SK-N-SH (cell line): ENCODE measurements at regions not wholly inside any gene's neighbourhood (a gene's known extent, or its start where the extent isn't known, plus 50 kb on each side); places are given as distances from the start of the nearest gene placed in this dataset.

Experiments
- CTCF ChIA-PET: fragments of 300-600, 350-600 bp; formaldehyde crosslinking; extraction: SDS; loops from one replicate; lab custom pipeline; 2021; lab: Yijun Ruan, JAX
- POLR2A ChIA-PET: fragments of 350-600 bp; sonication (Branson Sonifier 250); formaldehyde crosslinking; extraction: SDS; loops from one replicate; lab custom pipeline; 2020; ENCODE audit warnings: antibody characterized with exemption, inconsistent platforms; lab: Yijun Ruan, JAX
- DNase-seq: peaks from one replicate; pipeline ENCODE4 v3.0.0; 2012
- H2AFZ ChIP-seq: fragments of 200-600 bp; sonication (generic); 2 replicates; pipeline ENCODE4 v1.8.1; 2016; ENCODE audit warnings: antibody characterized with exemption, mild to moderate bottlenecking, low read depth
- H3F3A ChIP-seq: fragments of 200-600 bp; sonication (generic); replicated peaks from 2 replicates; pipeline ENCODE3; 2016; ENCODE audit warnings: antibody characterized with exemption, mild to moderate bottlenecking; ENCODE audit not compliant: insufficient read depth
- H3K27ac ChIP-seq, 2 experiments: fragments of 200-500 bp in 1 of 2; fragments of 200-600 bp in 1 of 2; sonication (Bioruptor generic) in 1 of 2; sonication (generic), shearing (Covaris generic) in 1 of 2; 2 replicates each; pipeline versions ENCODE4 v1.5.1 to v1.6.1; 2014 to 2016; ENCODE audit warnings: low read depth in 2 of 2, inconsistent platforms in 1 of 2, low read length in 1 of 2, mild to moderate bottlenecking in 1 of 2, mixed read lengths in 1 of 2
- H3K27me3 ChIP-seq: fragments of 200-600 bp; sonication (generic), shearing (Covaris generic); 2 replicates; pipeline ENCODE4 v1.6.1; 2016; ENCODE audit warnings: mixed run types; ENCODE audit not compliant: insufficient read depth
- H3K36me3 ChIP-seq, 2 experiments: fragments of 200-500 bp in 1 of 2; fragments of 200-600 bp in 1 of 2; sonication (Bioruptor generic) in 1 of 2; sonication (generic) in 1 of 2; replicated peaks in 1 of 2; 2 replicates each; pipeline versions ENCODE3 to v1.5.1; 2014 to 2016; ENCODE audit warnings: low read length in 1 of 2, mild to moderate bottlenecking in 1 of 2; ENCODE audit not compliant: insufficient read depth in 2 of 2, control insufficient read depth in 1 of 2
- H3K4me1 ChIP-seq, 2 experiments: fragments of 200-500 bp in 1 of 2; fragments of 200-600 bp in 1 of 2; sonication (Bioruptor generic) in 1 of 2; sonication (generic), shearing (Covaris generic) in 1 of 2; 2 replicates each; pipeline versions ENCODE4 v1.5.1 to v1.6.1; 2014 to 2016; ENCODE audit warnings: low read depth in 1 of 2, low read length in 1 of 2, mixed run types in 1 of 2; ENCODE audit not compliant: insufficient read depth in 2 of 2, control insufficient read depth in 1 of 2
- H3K4me2 ChIP-seq: fragments of 200-600 bp; sonication (generic), shearing (Covaris generic); 2 replicates; pipeline ENCODE4 v1.6.1; 2017; ENCODE audit warnings: mixed run types
- H3K4me3 ChIP-seq, 2 experiments: fragments of 200-500 bp in 1 of 2; fragments of 200-600 bp in 1 of 2; sonication (Bioruptor generic) in 1 of 2; sonication (generic), shearing (Covaris generic) in 1 of 2; 2 replicates each; pipeline versions ENCODE4 v1.5.1 to v1.8.1; 2014 to 2016; ENCODE audit warnings: low read depth in 2 of 2, inconsistent platforms in 1 of 2, low read length in 1 of 2, mild to moderate bottlenecking in 1 of 2, mixed read lengths in 1 of 2, moderate library complexity in 1 of 2
- H3K79me2 ChIP-seq: fragments of 200-600 bp; sonication (generic); 2 replicates; pipeline ENCODE4 v1.8.1; 2017; ENCODE audit warnings: mild to moderate bottlenecking; ENCODE audit not compliant: insufficient read depth
- H3K9ac ChIP-seq: fragments of 200-600 bp; sonication (generic); 2 replicates; pipeline ENCODE4 v1.6.1; 2017; ENCODE audit warnings: mixed run types
- H3K9me2 ChIP-seq: fragments of 200-600 bp; sonication (generic); 2 replicates; pipeline ENCODE4 v1.6.1; 2017; ENCODE audit warnings: mixed run types
- H3K9me3 ChIP-seq: fragments of 200-600 bp; sonication (generic); 2 replicates; pipeline ENCODE4 v1.6.1; 2017; ENCODE audit warnings: mixed run types, mild to moderate bottlenecking, moderate library complexity
- H4K20me1 ChIP-seq: fragments of 200-600 bp; sonication (generic); 2 replicates; pipeline ENCODE4 v1.6.1; 2017; ENCODE audit warnings: mild to moderate bottlenecking, mixed run types; ENCODE audit not compliant: insufficient read depth
- CHD2 ChIP-seq: fragments of 150-350 bp; IDR thresholded peaks from 2 replicates; pipeline ENCODE4 v1.6.1; 2018; ENCODE audit warnings: low read length; ENCODE audit not compliant: partially characterized antibody
- EP300 ChIP-seq, 2 experiments: IDR thresholded peaks; 2 replicates each; pipeline versions ENCODE4 v1.4.0 to v1.6.1; 2012; ENCODE audit warnings: borderline replicate concordance in 1 of 2, low read depth in 1 of 2, low read length in 1 of 2
- EZH2phosphoT487 ChIP-seq: fragments of 200-600 bp; sonication (generic); IDR thresholded peaks from 2 replicates; pipeline ENCODE4 v1.6.1; 2017; ENCODE audit warnings: low read depth, mixed run types, mild to moderate bottlenecking, antibody characterized with exemption, moderate library complexity, borderline replicate concordance
- FOSL2 ChIP-seq: IDR thresholded peaks from 2 replicates; pipeline ENCODE4 v1.4.0; 2012; ENCODE audit warnings: low read depth, mild to moderate bottlenecking, moderate library complexity, borderline replicate concordance
- GATA2 ChIP-seq: sonication (generic); formaldehyde crosslinking; IDR thresholded peaks from 2 replicates; pipeline ENCODE4 v1.5.0; 2020; ENCODE audit warnings: mild to moderate bottlenecking, missing genetic modification reagents
- MXI1 ChIP-seq: IDR thresholded peaks from 2 replicates; pipeline ENCODE4 v1.6.1; 2012; ENCODE audit warnings: mild to moderate bottlenecking, low read depth, low read length, improper control_type of control experiment
- NRF1 ChIP-seq: IDR thresholded peaks from 2 replicates; pipeline ENCODE4 v1.6.1; 2012; ENCODE audit warnings: low read depth, mild to moderate bottlenecking, low read length
- RAD21 ChIP-seq: IDR thresholded peaks from 2 replicates; pipeline ENCODE4 v1.6.1; 2012; ENCODE audit warnings: mild to moderate bottlenecking, low read length
- SMC3 ChIP-seq: IDR thresholded peaks from 2 replicates; pipeline ENCODE4 v1.6.1; 2012; ENCODE audit warnings: low read depth, low read length, improper control_type of control experiment
- TAF1 ChIP-seq: IDR thresholded peaks from 2 replicates; pipeline ENCODE4 v1.6.1; 2012; ENCODE audit warnings: low read depth, mild to moderate bottlenecking, low read length, moderate library complexity, borderline replicate concordance
- WGBS: methylation state at CpG from one replicate; pipeline ENCODE4 v1.1.6; 2017; ENCODE audit warnings: low lambda C conversion rate; 5-methylcytosine and 5-hydroxymethylcytosine counted together

DNA sequence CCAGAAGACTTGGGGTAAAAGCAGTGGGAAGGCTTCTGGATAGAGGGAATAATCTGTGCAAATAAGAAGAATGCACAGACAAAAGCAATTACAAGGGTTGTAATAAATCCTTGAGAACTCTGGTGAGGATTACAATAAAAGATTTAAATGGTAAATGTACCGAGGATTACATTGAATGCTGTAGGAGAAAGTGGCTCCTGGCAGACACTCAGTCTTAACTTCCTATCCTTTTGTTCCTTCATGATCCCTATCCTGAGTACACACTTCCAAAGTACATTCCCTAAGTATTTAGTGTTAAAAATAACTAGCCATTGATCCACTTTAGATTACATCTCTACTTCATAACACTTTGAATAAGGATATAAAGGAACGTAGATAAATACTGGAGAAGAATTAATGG lies 205.4 kb downstream of the SPATA18 start:
- TF ChIP-seq TAF1 (no peak), EZH2phosphoT487 (no peak), NRF1 (no peak), MXI1 (no peak), SMC3 (no peak), GATA2 (CRISPR knock-in tag) (no peak), FOSL2 (no peak), RAD21 (no peak)
- Histone ChIP-seq H3K79me2 (no peaks in the 10 kb centered on the region), H2AFZ (no peak overlapping the region), H3K27ac (no peak overlapping the region), H3K4me1 (peaks cover 0 to 30% of the 10 kb centered on the region in 2 experiments; a peak in 2 of 4 replicates), H3K27me3 (no peaks in the 10 kb centered on the region), H3K4me2 (no peak overlapping the region), H3K9me3 (no peaks in the 10 kb centered on the region), H4K20me1 (no peaks in the 10 kb centered on the region), H3K9ac (no peak overlapping the region), H3F3A (no peaks in the 10 kb centered on the region), H3K36me3 (no peaks in the 10 kb centered on the region), H3K4me3 (no peak overlapping the region), H3K9me2 (no peaks in the 10 kb centered on the region)
- WGBS, result 50% methylated on average over 2 of the region's 2 CpGs
- ChIA-PET CTCF (interaction anchor here (0.6 to 0.9 kb wide), 2 partner anchors 11 to 115 kb away, joined by 3 to 4 read pairs; no protein-coding TSS in a partner anchor), POLR2A (no interaction called here)
- no peak for DNase-seq

GRCh38 chr4:52259978-52260377 lies 208.9 kb downstream of the SPATA18 start:
- no peak overlapping the region for H3K4me3 ChIP-seq
- H3K27me3 ChIP-seq, result no peaks in the 10 kb centered on the region
- TF ChIP-seq FOSL2, result no peak
- peak; percentile 85 for TF ChIP-seq GATA2 (CRISPR knock-in tag)
- TF ChIP-seq CHD2, result peak; percentile 58
- TF ChIP-seq EP300 (IDR thresholded peaks at IDR 0.05; ENCODE audit: borderline replicate concordance in 1 of 2, low read depth in 1 of 2, low read length in 1 of 2), result peak in 1 of 2 experiments; percentile 88; a peak in 1 of 4 replicates
- TF ChIP-seq MXI1, result no peak
- ChIA-PET POLR2A (interaction anchor here (0.6 to 1.1 kb wide), 2 partner anchors 10 to 791 kb away, joined by 3 read pairs; no protein-coding TSS in a partner anchor), CTCF (interaction anchor here (1.0 to 1.6 kb wide), 2 partner anchors 721 to 723 kb away, joined by 3 to 4 read pairs; no protein-coding TSS in a partner anchor)
- H3F3A ChIP-seq, result no peaks in the 10 kb centered on the region
- H3K27ac ChIP-seq, result peak overlapping the region in 1 of 2 experiments; percentile 99; a peak in 2 of 4 replicates
- no peak overlapping the region for H2AFZ ChIP-seq
- H3K4me1 ChIP-seq, result peaks cover 0 to 45% of the 10 kb centered on the region in 2 experiments; a peak in 2 of 4 replicates
- no peak overlapping the region for H3K4me2 ChIP-seq
- H3K9ac ChIP-seq, result no peak overlapping the region
- no peaks in the 10 kb centered on the region for H3K36me3 ChIP-seq
- WGBS, result 30% methylated on average over 3 of the region's 3 CpGs
- no peaks in the 10 kb centered on the region for H3K9me3 ChIP-seq
- no peaks in the 10 kb centered on the region for H3K79me2 ChIP-seq
- no peaks in the 10 kb centered on the region for H4K20me1 ChIP-seq
- no peaks in the 10 kb centered on the region for H3K9me2 ChIP-seq
- DNase-seq, result no peak
